ENCODE measurements at regions not wholly inside any gene's neighbourhood (a gene's known extent, or its start where the extent isn't known, plus 50 kb on each side); places are given as distances from the start of the nearest gene placed in this dataset.
"Not testable (repeated sequence)": the region's sequence is repeated elsewhere in the genome, so short reads cannot be mapped to it uniquely, and the experiment has no call there.

DNA sequence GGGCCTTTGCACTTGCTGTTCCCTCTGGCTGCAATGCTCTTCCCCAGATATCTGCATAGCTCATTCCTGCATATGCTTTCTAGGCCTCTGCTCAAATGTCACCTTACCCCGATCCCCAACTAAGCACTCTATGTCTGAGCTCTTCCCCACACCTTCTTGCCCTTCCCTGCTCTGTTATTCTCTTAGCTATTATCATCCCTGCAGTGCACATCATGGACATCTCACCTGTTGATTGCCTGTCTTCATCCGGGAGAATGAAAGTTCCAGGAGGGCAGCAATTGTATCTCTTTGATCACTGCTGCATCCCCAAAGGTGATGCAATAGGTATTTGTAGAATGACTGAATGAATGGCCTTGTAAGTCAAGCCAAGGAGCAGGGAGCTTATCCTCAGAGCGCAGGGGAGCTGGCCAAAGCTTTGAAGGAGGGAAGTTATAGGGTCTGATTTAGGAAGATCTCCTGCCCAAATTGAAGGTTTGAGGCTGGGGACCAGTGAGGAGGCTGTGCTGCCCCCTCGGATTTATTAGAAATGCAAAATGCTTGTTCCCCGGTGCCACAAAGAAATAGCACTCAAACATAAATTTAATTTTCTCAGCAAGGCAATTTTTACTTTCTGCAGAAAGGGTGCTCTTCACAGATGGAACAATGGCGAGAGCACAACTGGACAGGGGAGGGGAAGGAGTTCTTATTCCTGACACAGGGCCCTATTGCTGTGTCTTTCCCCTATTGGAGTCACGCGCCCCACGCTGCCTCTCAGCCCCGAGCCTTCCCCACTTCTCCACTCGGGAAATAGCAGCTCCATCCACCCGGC is 631.1 kb downstream of the MATN1 start:
- no peak for DNase-seq

DNA sequence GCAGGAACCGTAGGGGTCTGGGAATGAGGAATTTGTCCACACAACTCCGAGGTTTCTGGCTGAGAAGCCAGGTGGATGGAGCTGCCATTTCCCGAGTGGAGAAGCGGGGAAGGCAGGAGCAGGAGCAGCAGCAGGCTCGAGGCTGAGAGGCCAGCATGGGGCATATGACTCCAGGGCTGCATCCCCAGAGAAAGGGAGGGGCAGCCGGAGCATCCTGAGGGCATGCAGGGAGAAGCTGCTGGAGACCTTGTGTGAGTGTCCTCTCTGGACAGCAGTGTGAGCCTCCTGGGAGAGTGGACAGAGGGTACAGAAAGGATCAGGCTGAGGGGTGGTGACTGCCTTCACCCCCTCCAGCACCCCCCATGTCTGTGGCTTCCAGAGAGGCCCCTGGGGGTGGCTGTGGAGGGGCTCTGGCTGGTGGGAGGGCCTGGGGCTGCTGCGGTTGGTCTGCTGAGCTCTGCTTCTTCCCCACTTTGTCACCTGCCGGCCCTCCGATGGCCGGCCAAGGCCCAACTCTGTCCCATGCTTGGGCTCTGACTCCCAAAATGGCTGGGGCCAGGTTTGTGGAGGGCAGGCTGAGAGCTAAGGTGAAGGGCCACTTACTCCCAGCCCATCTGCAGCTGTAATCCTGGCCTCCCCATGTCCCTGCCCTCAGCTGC is 633.1 kb downstream of the MATN1 start:
- DNase-seq: no peak

DNA sequence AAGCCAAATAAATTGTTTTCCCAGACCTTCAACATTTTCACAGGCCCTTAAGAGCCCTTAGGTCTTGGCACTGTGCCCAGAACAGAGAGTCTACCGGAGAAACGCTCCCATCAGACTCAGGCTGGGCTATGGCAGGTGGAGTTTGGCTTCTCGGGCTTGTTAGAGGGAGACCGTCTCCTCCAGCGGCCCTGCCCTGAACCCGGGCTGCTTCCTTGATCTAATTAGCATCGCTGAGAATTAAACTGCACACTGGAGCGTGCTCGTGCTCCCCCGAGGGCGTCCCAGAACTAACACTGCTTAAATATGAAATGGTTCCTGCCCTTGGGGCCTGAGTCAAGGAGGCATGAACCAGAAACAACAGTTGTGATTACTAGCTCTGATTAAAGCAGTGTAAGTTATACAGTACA is 634.4 kb downstream of the MATN1 start:
- DNase-seq: no peak

GRCh38 chr1:30088594-30088993 is 634.8 kb downstream of the MATN1 start:
- DNase-seq: no peak

DNA sequence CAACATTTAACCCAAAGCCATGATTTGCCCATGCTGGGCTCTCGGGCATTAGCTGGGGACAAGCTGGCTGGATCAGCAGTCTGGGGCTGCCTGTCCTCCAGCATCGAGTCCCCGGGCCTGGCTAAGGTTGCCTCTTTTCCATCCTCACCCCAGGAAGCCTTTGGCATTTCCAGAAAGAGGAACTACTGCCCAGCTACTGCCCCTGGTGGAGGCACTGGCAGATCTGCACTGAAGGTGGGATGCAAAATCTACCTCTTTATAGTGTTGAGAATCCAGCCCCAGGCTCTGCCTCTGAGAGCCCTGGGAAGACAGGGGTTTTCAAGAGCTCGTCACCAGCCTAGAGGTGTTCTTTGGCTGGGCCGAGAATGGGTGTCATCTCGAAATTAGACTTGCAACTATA is 635.9 kb downstream of the MATN1 start:
- no peak for DNase-seq

DNA sequence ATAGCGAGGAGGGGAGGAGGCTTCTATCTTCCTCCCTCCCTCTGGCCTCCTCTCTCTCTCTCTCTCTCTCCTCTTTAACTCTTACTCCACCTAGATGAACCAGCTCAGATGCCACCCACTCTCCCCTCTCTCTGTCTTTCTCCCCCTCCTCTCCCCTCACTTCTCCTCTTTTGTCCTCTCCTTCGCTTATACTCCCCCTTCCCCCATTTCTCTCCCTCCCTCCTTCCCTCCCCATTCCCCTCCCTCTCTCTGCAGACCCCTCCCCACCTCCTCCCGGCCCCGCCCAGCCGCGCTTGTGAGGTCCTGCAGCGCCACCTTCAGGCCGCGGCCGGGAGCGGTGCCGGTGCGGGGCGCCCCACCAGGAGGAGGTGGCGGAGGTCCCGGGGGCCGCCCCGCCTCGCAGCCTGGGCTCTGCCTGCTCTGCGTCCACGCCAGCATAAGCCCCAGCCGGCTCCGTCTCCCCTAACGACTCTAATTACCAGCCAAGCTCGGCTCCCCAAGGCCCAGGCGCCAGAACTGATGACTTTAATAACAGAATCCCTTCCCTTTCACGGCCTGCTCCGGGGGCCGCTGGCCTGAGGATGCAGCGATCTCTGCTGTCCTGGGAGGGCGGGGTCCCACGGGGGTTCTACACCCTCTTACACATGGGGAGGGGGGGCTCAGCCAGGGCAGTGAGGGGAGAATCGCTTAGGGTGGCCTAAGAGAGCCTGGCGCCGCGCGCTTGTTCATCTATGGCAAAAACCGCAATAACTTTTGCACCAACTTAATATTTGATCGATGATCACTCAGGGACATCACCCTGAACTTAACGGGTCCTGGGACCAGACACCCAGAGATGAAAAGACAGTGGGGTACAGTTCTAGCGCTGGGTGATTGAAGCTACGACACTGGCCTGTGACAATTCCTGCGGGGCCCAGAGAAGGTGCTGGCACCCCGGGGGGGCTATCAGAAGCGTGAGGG is 637.3 kb downstream of the MATN1 start:
- peak; percentile 48 for DNase-seq

- no peak for DNase-seq
Measured at GRCh38 chr1:30084909-30085571, 638.3 kb downstream of the MATN1 start.

DNA sequence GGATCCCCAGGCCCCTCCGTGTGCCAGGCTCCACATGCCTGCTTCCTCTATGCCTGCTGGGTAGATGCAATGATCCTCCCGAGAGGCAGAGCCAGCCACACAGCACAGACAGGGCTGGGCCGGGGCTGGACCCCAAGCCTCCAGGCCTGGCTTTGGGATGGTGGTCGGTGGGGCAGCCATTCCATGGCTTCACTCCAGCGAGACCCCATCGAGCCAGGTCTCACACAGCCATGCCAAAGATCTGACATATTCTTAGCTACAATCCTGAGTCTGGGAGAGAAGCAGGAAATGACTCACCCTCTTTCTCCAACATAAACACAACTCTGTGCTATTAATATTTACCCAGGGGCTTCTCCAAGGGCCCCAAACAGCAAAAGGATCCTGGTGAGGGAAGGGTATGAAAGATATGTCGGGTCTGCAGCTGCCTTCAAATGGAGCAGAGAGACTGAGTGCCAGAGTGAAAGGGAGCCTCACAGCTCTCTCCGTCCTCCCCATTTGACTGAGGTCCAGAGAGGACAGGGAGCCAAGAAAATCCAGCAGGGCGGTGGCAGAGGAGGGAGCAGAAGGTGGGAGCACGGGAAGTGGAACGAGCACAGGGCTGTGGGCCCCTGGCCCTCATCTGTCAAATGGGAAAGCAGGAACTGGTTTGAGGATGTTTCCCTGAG is 639.5 kb downstream of the MATN1 start:
- no peak for DNase-seq

GRCh38 chr1:30081379-30082102 is 641.8 kb downstream of the MATN1 start:
- no peak for DNase-seq

DNA sequence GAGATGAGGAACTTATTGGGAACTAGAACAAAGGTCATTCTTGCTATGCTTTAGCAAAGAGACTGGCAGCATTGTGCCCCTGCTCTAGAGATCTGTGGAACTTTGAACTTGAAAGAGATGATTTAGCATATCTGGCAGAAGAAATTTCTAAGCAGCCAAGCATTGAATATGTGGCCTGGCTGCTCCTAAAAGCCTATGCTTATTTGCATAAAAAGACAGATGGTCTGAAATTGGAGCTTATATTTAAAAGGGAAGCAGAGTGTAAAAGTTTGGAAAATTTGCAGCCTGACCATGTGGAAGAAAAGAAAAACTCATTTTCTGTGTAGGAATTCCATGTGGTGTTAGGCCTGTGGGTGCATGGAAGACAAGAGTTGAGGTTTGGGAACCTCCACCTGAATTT is 647.5 kb downstream of the MATN1 start:
- DNase-seq: not testable (repeated sequence)

DNA sequence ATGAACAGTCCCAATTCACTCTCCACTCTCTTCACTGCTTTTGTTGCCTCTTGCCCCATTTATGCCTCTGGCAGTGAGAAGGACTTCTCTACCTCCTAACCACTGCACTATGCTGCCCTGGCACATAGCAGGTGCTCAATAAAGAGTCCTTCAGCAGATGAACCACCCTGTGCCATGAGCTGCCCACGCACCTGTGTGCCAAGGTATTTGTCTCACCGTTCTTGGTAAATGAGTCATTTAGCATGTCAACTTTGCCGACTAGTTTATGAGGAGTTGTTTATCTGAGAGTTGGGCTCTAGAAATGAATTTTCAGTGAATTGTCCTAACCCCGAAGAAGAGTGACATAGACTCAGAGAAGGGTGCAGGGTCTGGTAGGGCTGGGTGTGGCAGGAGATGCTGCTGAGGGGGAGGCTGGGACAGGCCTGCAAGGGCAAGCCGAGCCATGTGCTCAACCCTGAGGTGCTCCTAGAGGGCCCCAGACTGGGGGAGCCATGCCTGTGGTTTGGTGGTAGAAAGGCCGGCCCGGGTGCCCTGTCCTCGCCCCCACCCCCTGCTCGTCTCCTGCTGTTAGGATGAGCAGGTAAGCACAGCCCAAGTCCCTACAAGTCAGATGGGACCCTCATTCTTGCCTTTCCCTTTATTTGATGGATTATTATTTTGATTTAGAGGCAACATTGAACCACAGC is 654.5 kb downstream of the MATN1 start:
- no peak for DNase-seq

GRCh38 chr1:30064547-30064946 is 658.8 kb downstream of the MATN1 start:
- DNase-seq: no peak

GRCh38 chr1:30063621-30064280 is 659.6 kb downstream of the MATN1 start:
- no peak for DNase-seq

DNA sequence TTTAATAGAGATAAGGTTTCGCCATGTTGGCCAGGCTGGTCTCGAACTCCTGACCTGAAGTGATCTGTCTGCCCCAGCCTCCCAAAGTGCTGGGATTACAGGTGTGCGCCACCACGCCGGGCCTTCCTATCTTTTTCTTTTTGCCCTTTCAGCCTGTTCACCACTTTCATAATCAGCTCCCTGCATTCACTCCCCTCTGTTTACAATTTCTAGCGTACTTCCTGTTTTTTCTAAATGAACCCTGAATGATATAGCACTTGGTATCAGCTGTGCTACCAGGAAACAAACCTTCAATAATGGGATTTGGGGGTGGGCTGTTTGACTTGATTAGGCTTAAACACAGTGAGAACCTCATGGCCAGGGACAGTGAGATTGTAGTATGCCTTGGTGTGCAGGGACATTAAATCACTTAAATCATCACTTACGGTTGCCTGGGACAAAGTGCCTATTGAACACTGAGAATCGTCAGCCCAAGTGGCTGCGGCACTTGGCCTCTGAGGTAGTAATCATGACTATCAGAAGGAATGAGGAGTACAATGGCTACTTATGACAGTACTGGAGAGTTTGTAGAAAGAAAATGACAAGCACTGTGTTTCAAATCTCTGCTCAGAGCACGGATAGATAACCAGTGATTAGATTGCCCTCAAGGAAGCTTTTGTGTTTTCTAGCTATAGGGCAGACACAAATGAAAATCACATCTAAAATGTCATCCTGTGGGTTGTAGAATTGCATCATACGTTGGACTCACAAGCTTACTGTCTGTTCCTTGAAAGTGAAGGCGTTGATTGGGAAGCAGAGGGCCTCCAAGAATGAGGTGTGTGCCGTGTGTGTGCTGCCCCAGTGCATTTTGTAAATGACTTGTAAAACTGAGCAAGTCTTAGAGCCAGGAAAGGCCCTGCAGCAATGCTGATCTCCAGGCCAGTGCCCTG is 661.8 kb downstream of the MATN1 start:
- no peak for DNase-seq

DNA sequence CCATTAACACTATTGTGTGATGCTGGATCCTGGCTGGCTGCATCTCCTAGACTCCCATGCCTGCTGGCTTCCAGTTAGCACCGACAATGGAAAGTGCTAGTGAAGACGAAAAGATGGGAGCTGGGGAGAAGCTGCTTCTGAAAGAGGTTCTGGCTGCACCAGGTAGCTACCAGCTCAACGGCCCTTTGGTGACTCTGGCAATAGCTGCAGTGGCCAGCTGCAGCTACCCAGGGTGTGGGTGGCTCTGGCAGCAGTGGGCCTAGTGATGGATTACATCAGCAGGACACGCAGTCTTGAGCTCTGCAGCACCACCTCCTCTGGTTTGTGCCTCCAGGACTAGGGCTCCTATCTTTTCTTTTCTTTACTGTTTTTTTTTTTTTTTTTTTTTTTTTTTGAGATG is 662.6 kb downstream of the MATN1 start:
- no peak for DNase-seq

DNA sequence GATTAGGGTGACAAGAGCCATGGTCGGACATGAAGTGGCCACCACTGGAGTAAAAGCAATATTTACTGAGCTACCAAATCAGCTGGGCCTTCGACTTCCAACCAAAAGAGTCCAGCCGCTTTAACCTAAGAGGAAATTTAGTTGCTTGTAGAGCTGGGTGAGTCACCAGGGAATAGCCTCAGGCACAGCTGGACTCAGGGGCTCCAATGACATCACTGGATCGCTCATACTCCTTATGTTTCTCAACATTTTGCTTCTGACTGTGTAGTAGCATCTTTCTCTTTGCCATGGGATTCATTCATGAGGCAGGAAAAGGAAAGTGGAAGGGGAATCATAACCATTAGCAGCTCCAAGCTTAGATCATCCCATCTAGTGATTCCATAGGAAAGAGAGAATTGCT is 664.4 kb downstream of the MATN1 start:
- DNase-seq: no peak

- DNase-seq: no peak
Measured at GRCh38 chr1:30054126-30054525, 669.3 kb downstream of the MATN1 start.

DNA sequence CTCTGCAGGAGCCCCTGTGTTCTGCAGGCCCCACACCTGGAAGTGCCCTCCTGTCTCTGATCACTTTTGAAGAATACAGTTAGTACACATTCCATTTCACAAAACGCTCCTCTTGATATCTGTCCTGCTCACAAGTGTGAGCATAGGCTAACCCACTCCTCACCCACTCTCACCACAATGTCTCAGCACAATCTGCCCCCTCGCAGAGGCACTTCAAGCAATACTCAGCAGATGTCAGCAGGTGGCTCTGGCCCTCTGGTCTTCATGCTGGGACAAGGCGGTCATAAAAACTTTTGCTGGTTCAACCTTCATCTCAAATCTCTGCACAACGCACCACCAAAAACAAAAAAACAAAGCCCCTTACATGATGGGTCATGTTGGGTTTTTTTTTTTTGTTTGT is 671.2 kb downstream of the MATN1 start:
- no peak for DNase-seq
